NCI-H1417 (cell line): ENCODE measurements at regions not wholly inside any gene's neighbourhood (a gene's known extent, or its start where the extent isn't known, plus 50 kb on each side); places are given as distances from the start of the nearest gene placed in this dataset.

Experiments
- DNase-seq, 3 experiments: peaks; one replicate each; lab custom pipeline; 2025; lab: John Stamatoyannopoulos, UW

DNA sequence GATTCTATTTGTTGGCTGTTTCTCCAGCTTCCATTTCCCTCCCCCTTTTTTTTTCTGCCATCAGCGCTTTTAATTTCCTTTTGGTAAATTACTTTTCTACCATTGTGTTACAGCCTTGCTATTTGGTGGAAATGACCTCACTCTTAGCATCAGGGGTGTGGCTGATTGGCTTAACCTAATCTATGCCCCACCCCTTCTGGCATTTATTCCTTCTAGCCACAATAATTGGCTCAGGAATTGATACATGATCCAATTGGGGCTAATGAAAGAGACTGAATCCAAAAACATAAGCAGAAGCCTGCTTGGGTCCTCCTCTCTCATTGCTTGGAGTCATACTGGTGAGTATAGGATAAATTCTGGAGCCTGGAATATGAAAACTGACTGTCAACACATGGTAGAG is 402.4 kb upstream of the LRRC4C start:
- no peak for DNase-seq

DNA sequence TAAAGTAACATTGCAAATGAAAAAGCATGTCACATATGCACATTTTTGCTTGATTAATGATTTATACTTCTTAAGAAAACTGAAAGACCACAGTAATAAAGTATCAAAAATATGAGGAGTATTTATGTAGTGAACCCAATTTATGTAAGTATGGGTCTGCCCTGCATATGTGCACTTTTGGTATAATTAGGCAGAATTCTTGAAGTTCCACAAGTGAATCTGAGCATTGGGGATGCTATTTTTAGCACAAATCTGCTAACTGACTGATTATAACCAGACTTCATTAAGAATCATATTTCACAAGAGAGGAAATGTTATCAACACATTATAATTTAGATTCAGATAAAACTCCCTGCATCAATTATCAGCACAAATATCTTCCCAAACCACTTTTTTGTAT is 407.1 kb upstream of the LRRC4C start:
- no peak for DNase-seq

DNA sequence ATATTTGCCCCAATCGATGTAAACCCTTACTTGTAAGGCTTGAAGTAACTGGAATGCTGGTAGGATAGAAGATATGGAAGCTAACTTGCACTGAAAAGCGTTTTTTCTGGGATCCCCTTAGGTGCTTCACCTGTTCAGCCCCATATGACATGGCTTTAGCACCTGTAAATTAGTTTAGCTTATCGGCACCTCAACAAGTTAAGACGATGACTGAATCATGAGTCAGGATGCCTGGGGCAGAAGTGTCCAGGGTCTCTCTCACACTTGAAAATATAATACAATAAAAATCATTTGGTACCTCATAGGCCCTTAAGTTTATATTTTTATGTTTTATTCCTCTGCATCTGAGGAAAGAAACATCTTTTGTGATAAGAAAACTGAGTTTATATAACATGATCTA is 409.2 kb upstream of the LRRC4C start:
- DNase-seq = no peak

DNA sequence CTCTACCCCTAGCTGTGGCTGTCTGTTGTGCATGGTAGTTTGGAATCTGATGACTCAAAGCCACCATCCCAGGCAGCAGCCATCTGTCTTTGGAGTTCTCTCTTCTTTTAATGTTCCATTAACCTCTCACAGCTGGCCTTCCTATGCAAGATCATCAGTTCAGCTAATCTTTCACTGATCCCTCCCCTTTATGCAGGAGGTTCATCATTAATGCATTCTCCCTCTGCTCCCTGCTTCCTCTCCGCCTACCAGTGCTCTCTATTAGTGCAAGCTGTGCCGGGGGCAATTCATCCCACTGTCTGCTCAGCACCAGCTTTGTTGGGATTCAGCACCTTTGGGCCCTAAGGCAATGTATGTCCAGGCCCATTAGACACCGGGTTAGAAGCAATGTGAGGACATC is 413.0 kb upstream of the LRRC4C start:
- DNase-seq = no peak

DNA sequence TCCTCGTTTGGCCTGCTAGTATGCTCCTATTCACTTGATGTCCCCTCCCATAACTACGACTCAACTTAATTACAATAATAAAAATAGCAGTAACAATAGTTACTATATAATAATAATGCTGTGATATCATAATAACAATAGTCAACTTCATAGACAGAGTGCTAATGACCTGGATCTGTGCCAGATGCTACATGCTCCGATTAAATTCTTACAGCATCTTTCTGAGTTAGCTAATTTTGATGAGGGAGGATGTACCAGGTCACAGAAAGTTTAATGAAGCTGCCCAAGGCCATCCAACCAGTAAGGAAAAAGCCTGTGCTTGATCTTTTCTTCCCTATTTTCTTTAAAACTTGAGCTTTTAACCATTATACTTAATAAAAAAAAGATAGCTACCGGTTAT is 413.4 kb upstream of the LRRC4C start:
- no peak for DNase-seq

DNA sequence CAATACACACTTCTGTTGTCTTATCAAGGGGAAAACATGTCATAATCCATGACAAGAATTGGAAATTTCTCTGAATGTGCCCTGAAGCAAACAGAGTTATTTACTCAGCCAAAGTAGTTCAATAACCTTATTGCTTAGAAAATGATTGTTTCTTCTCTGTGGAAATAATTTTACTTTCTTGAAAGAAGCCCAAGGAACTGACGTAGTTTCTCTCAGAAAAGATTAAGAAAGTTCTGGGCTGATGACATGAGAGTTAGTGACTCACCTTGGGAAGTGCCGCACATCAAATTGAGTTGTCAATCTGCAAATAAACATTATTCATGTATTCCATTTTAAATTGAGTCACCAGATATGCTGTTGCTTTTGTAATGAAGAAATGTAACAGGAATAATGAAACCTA is 418.6 kb upstream of the LRRC4C start:
- DNase-seq = no peak

DNA sequence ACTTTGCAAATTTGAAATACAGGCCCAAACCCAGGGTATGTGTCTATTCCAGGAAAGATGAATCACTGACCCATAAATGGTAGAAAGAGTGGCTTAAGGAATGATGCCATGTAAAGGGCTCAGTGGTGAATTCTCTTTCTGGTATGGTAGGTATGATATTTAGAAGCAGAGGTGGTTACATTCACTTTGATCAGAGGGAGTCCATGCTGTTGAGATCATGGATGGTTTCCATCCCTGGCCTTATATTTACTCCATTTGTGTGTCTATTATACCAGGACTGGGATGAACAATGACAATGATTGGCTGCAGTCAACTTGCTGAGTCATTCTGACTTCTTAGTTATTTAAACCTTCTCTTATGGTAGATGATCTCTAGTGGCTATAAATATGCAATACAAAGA is 419.8 kb upstream of the LRRC4C start:
- no peak for DNase-seq

DNA sequence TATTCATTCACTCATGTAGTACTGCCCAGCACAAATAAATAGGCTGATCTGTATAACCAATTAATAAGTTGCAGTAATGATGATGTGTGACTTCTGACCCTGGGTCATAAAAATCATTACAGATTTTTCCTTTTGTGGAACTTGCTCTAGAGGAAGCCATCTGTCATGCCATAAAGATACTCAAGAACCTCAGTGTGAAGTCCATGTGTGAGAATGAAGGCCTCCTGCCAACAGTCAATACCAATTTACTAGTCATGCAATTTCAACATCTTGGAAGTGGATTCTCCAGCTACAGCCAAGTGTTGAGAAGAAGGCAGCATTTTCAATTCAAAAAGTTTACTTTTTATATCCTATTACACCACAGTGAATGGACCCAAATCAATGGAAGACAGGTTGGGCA is 435.6 kb upstream of the LRRC4C start:
- no peak for DNase-seq

DNA sequence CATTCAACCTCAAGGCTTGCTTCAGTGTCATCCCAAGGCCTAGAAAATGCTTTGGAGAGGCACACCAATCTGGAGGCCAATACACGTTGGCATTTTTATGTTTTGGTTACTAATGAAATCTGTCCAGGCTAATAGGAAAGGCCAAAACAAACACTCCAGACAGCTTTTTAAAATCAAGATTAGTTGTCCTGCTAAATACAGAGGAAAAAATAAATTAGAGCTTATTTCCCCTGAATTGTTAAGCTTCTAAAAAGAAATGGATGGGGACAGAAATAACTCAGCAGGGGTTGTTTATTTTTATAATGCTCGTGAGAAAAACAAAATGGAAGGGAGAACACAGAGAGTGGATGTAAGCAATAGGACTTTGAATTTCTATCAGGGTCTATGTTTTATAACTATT is 438.5 kb upstream of the LRRC4C start:
- DNase-seq = no peak

DNA sequence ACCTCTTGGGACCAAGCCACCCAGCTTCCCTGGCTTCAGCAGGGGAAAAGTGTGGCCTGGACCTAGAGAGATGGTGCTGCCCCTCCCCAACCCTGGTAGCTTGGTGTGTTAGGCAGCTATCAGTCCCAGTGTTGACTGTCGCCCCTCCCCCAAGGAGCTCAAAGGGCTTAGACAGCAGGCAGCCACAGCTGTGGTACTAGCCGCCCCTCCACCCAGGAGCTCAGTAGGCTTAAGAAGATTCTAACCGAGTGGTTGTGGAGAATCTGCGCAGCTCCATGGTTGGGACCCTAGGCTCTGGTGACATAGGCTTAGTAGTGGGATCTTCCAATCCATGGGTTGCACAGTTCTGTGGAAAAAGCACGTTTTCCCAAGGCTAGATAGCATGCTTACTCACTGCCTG is 458.4 kb upstream of the LRRC4C start:
- DNase-seq = no peak

DNA sequence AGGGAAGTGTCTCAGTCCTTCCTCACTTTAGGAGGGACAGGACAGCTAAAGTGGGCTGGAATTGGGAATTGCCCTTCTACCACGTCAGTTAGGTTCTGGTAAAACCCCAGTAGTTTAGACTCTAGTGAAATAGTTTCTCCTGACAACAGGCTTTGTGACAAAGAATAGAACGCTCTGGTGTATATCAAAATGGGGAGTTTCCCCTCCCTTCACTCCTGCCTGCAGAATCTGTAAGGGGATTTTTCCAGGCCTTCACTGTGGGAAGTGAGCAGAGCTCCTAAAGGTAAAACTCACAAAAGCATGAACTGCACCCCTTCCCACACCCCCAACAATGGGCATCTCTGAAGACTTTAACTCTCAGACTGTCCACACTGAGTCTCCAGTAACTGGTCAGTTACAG is 460.9 kb upstream of the LRRC4C start:
- no peak for DNase-seq

DNA sequence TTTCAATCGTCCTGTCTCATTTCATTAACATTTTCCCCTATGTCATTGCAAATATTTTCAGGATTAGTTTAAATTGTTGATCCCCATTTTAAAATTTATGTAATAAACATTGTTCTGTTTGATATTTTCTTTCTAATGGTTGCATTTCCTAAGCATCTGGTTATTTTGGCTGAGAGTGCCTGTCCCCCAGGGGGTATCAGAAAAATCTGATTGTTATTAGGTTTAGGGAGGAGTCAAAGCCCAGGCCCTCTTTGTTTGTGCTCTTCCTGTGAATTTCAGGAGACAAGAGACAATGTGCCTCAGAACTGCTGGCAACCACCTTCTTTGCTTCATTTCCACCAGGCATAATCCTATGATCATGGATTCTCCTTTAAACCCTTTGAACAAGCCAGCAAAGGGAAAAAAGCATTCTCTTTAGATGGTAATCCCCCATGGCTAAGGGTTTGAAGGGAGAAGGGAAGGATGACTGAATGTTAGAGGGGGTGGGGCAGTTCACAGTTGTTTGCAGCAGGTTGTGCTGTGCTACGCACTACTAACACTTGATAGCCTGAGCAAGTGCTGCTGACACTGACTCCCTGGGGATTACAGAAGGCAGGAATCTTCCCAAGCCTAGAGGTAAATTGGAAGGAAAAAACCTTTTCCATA is 462.4 kb upstream of the LRRC4C start:
- DNase-seq = peak in 1 of 3 experiments; percentile 78

DNA sequence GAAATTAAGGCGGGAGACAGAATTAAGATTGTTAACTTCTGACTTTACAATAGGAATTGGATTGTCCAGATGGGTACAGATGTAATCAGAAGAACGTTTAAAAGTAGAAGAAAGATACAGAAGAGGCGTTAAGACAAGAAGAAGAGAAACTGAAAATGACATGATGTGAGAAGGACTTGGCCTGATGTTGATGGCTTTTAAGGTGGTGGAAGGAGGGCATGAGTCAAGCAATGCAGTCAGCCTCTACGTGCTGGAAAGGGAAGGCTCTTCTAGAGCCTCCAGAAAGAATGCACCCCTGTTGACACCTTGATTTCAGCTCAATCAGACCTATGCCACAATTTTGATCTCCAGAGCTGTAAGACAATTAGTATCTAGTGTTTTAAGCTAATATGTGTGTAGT is 466.9 kb upstream of the LRRC4C start:
- DNase-seq = no peak

DNA sequence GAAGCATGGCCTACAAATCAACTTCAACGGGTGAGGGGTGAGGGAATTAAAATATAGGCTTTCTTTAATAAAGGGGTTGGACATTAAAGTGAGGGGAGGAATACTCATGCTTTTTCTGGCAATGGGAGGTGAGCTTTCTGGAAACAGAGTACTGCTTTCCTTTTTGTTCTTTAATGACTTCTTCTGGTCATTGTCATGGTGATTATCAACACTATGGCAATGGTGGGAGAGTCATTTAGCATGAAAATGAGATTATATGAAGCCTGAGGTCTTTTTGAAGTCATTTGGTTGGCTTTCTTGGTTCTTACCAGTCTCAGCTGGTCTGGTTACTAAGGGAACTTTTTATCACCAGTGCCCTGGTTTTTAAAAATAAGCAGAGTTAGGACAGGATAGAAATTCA is 475.8 kb upstream of the LRRC4C start:
- no peak for DNase-seq

DNA sequence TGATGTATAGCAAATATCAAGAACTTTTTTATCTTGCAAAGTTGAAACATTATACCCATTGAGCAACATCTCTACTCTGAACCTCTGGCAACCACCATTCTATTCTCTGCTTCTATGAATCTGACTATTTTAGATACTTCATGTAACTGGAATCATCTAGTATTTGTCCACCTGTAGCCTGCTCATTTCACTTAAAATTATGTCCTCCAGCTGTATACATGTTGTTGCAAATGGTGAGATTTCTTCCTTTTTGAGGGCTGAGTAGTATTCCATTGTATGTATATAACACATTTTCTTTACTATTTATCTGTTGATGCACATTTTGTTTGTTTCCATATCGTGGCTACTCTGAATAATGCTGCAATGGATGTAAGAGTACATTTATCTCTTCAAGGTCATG is 476.3 kb upstream of the LRRC4C start:
- DNase-seq = no peak

DNA sequence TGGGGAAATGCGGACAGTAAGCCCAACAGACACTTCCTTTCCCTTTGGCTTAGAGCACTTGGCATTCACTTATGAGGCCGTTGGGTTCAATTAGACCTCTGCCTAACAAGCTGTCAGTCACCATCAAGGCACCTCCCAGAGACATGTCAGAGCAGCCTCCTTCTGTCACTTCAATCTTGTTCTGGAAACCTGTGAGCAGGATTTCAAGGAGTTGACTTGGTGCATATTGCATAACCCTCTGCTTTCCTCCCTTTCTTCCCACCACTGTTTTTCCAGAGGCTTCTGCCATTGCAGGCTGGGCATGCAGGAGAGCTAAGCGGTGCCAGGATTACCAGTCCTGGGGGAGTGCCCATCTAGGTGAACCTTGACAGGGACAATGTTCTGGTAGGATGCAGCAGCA is 484.2 kb upstream of the LRRC4C start:
- no peak for DNase-seq

DNA sequence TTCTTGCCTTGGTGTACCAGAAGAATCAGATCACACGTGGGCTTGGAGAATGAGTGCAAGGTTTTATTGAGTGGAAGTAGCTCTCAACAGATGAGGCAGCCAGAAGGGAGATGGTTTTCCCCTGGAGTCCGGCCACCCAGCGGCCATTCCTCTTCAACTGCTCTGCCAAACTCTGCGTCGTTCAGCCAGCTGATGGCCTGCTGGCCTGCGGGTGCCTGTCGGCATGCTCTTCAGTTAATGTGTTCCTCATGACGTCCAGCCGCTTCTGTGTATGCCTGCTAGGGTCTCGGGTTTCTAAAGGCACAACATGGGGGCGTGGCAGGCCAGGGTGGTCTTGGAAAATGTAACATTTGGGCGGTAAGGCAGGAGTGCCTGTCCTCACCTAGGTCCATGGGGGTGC is 487.9 kb upstream of the LRRC4C start:
- no peak for DNase-seq

DNA sequence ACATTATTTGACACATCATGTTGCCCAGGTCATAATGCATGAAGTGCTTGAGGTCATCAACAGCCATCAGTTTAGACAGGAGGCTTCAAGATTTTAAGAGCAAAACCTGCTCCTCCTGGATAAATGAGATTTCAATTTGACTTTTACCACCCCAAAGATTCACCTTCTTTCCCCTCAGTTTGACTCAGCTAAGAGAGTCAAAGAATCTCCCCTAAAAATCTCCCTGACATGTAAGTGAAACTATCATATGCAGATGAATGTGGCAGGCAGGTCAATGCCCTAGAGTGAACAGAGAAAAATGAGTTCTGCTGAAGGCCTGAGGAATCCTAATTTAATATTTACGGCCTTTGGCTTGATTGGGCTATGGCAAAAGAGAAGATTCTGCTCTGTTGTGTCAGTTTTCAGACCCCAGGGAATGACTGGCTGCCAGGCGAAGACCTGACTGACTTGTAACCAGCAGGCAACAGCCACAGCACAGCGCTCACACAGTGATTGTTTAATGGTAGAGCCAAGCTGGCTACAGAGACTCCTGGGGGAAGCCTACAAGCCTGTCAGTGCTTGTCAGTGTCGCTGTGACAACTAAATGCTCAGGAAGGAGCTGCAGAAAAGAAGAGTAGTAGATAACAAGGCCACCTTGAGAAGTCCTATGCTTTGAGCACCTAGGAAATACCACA is 491.2 kb upstream of the LRRC4C start:
- DNase-seq = peak in 1 of 3 experiments; percentile 22

DNA sequence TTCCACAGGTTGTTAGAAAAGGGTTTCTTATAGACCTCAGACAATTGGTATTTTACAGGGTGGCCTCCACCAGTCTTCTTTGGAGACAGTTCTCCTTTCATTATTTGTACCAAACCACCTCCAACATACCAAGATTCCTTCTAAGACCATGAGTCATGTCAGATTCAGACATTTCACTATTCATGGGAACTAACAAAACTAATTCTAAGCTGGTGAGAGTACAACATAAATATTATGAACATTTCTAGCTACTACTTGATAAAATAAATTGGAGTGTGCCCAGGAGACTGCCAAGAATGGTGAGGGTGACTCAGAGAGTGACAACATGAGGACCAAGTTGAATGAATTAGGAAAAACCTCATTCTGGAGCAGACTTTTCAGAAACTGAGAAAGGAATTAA is 494.6 kb upstream of the LRRC4C start:
- no peak for DNase-seq

DNA sequence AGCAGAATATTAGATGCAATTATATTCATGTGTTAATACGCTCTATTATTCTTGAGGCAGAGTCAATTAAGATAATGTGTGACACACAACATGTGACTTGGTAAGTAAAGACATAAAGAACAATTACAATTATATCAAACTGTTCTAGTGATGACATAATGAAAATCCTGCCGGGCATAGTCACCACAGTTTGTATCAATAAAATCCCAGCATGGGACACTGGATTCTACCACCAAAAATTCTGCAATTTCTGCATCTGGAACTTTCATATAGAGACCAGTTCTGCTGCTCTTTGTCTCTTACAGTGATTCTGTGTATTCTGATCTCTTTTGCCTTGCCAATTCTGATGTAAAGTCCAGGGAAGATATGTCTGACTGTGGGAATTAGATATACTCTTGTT is 495.6 kb upstream of the LRRC4C start:
- DNase-seq = no peak

DNA sequence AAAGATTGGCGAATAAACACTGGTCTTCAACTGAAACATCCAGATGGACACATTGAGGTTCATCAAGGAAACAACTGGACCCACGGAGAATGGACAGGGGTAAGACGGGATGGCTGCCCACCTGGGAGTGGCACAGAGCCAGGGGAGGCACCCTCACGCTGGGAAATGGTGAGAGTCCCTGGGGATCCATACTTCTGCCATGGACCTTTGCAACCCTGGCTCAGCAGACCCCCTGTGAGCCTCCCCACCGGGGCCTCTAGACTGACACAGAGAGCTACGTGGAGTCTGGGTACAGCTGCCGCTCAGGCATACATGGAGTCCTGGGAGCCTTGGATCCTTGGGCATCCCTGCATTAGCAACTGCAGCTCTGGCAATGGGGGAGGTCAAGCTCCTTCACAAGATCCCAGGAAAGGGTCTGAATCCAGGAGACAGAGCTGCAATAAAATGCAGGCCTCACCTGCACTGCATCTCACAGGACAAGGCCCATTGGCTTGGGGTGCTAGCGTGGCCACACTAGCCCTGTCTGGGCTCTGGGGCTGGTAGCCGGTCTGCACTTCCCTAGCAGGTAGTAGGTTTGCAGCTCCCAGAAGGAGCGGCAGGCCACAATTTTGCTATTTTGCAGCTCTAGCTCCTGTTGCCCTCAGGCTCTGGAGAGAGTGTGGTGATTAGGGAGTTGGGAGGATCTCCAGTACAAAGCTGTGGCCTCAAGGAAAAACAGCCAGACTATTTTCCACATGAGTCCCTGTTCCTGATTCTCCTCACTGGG is 496.4 kb upstream of the LRRC4C start:
- no peak for DNase-seq

DNA sequence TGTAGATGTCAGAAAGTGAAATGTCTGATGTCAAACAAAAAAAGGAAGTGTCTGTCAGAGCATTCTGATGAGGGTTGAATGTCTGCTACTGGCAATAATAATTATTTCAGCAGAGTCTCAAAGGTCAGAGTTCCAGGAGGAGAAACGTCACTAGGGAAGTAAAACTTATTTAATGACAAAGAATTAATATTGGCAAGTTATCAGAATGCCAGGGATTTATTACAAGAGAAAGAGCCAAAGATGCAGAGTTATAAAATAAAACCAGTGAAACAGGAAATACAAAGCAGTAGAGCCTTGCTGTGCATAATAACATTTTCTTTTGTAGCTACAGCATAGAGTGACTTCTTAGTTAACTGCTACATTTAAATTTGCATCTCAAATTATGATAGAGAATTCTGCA is 504.0 kb upstream of the LRRC4C start:
- DNase-seq = no peak

DNA sequence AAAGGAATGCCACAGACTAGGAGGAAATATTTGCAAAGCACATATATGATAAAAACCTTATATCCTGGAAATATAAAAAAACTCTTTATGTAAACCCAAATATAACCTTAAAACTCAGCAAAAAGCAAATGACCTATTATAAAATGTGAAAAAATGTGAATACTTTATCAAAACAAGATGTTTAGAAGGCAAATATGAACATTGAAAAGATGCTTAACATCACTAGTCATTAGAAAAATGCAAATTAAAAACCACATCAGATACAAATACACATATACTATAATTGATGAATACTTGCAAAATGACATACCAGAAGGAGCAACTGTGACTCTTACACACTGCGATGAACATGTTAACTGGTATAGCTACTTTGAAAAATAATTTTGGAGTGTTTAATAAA is 511.2 kb upstream of the LRRC4C start:
- no peak for DNase-seq

DNA sequence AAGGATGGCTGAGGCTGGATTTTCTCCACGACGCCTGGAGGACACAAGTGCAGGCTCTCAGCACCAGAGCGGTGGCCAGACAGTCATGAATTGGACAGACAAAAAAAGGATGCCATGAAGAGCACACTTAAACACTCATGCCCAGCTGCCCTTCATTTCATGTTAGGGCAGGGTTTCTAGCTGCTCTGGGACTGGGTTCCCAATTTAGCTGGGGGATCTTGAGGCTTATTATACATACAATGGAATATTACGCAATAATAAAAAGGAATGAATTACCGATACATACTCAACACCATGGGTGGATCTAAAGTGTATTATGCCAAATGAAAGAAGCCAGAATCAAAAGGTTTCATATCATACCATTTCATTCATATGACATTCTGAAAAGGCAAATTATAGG is 512.1 kb upstream of the LRRC4C start:
- DNase-seq = no peak
